Thymus (tissue), 11 donors: ENCODE measurements at regions not wholly inside any gene's neighbourhood (a gene's known extent, or its start where the extent isn't known, plus 50 kb on each side); places are given as distances from the start of the nearest gene placed in this dataset.

Experiments
- DNase-seq, 9 donors: peaks; one replicate each; pipeline ENCODE4 v3.0.0-alpha.2; 2013; ENCODE audit warnings: low spot score in 9 of 9, low read depth in 6 of 9, missing footprints in 1 of 9
- H3K27ac ChIP-seq, 2 donors: one replicate each; pipeline ENCODE4 v1.5.1; 2013; ENCODE audit warnings: control low read depth in 1 of 2, low read depth in 1 of 2, low read length in 1 of 2, mild to moderate bottlenecking in 1 of 2, moderate library complexity in 1 of 2
- H3K27me3 ChIP-seq, 2 donors: one replicate each; pipeline ENCODE4 v1.5.1; 2013; ENCODE audit warnings: low read length in 1 of 2; ENCODE audit not compliant: control insufficient read depth in 2 of 2, insufficient read depth in 1 of 2
- H3K36me3 ChIP-seq, 2 donors: one replicate each; pipeline ENCODE4 v1.5.1; 2013; ENCODE audit warnings: low read length in 1 of 2, mild to moderate bottlenecking in 1 of 2, moderate library complexity in 1 of 2; ENCODE audit not compliant: control insufficient read depth in 2 of 2, insufficient read depth in 2 of 2
- H3K4me1 ChIP-seq, 2 donors: one replicate each; pipeline ENCODE4 v1.5.1; 2013; ENCODE audit warnings: low read length in 2 of 2; ENCODE audit not compliant: control insufficient read depth in 2 of 2, insufficient read depth in 2 of 2
- H3K4me3 ChIP-seq, 2 donors: one replicate each; pipeline ENCODE4 v1.5.1; 2013; ENCODE audit warnings: low read length in 2 of 2, control low read depth in 1 of 2, mild to moderate bottlenecking in 1 of 2
- H3K9me3 ChIP-seq, 2 donors: one replicate each; pipeline ENCODE4 v1.5.1; 2013; ENCODE audit warnings: low read length in 1 of 2, mild to moderate bottlenecking in 1 of 2; ENCODE audit not compliant: control insufficient read depth in 2 of 2, insufficient read depth in 1 of 2
- WGBS: extraction: QIAGEN DNeasy Blood & Tissue Kit; methylation state at CpG from one replicate; pipeline ENCODE4 v1.1.7; 2013; 5-methylcytosine and 5-hydroxymethylcytosine counted together
- donor health status: healthy.

GRCh38 chr4:85370400-85371032, 104.4 kb upstream of the ARHGAP24 start:
- WGBS = 81% methylated on average over 5 of the region's 5 CpGs
- Histone ChIP-seq H3K27me3 (no peaks in the 10 kb centered on the region), H3K27ac (no peak overlapping the region), H3K4me3 (no peak overlapping the region), H3K9me3 (no peaks in the 10 kb centered on the region), H3K4me1 (no peaks in the 10 kb centered on the region), H3K36me3 (no peaks in the 10 kb centered on the region)
- peak in 6 of 9 donors; percentile 2 to 37 (median 12) for DNase-seq

GRCh38 chr4:85372966-85373365, 102.0 kb upstream of the ARHGAP24 start:
- no peaks in the 10 kb centered on the region for H3K36me3 ChIP-seq
- no peak for DNase-seq
- no peak overlapping the region for H3K4me3 ChIP-seq
- no peaks in the 10 kb centered on the region for H3K27me3 ChIP-seq
- H3K27ac ChIP-seq = no peak overlapping the region
- 96% methylated on average over 4 of the region's 4 CpGs for WGBS
- no peaks in the 10 kb centered on the region for H3K9me3 ChIP-seq
- no peaks in the 10 kb centered on the region for H3K4me1 ChIP-seq

GRCh38 chr4:85376285-85376684, 98.7 kb upstream of the ARHGAP24 start:
- Histone ChIP-seq H3K27ac (no peak overlapping the region), H3K4me3 (no peak overlapping the region), H3K9me3 (no peaks in the 10 kb centered on the region), H3K36me3 (no peaks in the 10 kb centered on the region), H3K4me1 (no peaks in the 10 kb centered on the region), H3K27me3 (no peaks in the 10 kb centered on the region)
- 96% methylated on average over 3 of the region's 3 CpGs for whole genome bisulfite sequencing
- DNase-seq = no peak

- Histone ChIP-seq H3K4me1 (no peaks in the 10 kb centered on the region), H3K36me3 (no peaks in the 10 kb centered on the region), H3K27ac (no peak overlapping the region), H3K27me3 (no peaks in the 10 kb centered on the region), H3K9me3 (no peaks in the 10 kb centered on the region), H3K4me3 (no peak overlapping the region)
- no peak for DNase-seq
- WGBS = 96% methylated on average over 4 of the region's 4 CpGs
These were observed 93.0 kb upstream of the ARHGAP24 start for GRCh38 chr4:85381968-85382367.

- no peak overlapping the region for H3K27ac ChIP-seq
- H3K9me3 ChIP-seq = no peaks in the 10 kb centered on the region
- no peak overlapping the region for H3K4me3 ChIP-seq
- H3K27me3 ChIP-seq = no peaks in the 10 kb centered on the region
- DNase-seq = no peak
- no peaks in the 10 kb centered on the region for H3K36me3 ChIP-seq
- 90% methylated on average over 1 of the region's 1 CpG for WGBS
- H3K4me1 ChIP-seq = no peaks in the 10 kb centered on the region
These were observed 83.9 kb upstream of the ARHGAP24 start for GRCh38 chr4:85391071-85391470.

- no peaks in the 10 kb centered on the region for H3K4me1 ChIP-seq
- no peaks in the 10 kb centered on the region for H3K9me3 ChIP-seq
- H3K27ac ChIP-seq = no peak overlapping the region
- WGBS = 85% methylated on average over 4 of the region's 4 CpGs
- H3K27me3 ChIP-seq = no peaks in the 10 kb centered on the region
- no peak for DNase-seq
- H3K36me3 ChIP-seq = no peaks in the 10 kb centered on the region
- no peak overlapping the region for H3K4me3 ChIP-seq
These were observed 83.2 kb upstream of the ARHGAP24 start for GRCh38 chr4:85391589-85392410.

GRCh38 chr4:85393201-85393600, 81.7 kb upstream of the ARHGAP24 start:
- Histone ChIP-seq H3K27me3 (no peaks in the 10 kb centered on the region), H3K4me1 (no peaks in the 10 kb centered on the region), H3K4me3 (no peak overlapping the region), H3K9me3 (no peaks in the 10 kb centered on the region), H3K36me3 (no peaks in the 10 kb centered on the region), H3K27ac (peak overlapping the region in 1 of 2 donors; percentile 44)
- DNase-seq = peak in 1 of 9 donors; percentile 6
- WGBS = 88% methylated on average over 3 of the region's 3 CpGs

- H3K27ac ChIP-seq = no peak overlapping the region
These were observed 76.7 kb upstream of the ARHGAP24 start for GRCh38 chr4:85398276-85398675.

GRCh38 chr4:85399270-85399669, 75.7 kb upstream of the ARHGAP24 start:
- Histone ChIP-seq H3K9me3 (no peaks in the 10 kb centered on the region), H3K27me3 (no peaks in the 10 kb centered on the region), H3K36me3 (no peaks in the 10 kb centered on the region), H3K4me3 (no peak overlapping the region), H3K27ac (no peak overlapping the region), H3K4me1 (no peaks in the 10 kb centered on the region)
- 97% methylated on average over 2 of the region's 2 CpGs for WGBS
- DNase-seq = no peak

More at GRCh38 chr4:85398276-85398675, 76.7 kb upstream of the ARHGAP24 start:
- H3K4me3 ChIP-seq = no peak overlapping the region
- H3K4me1 ChIP-seq = no peaks in the 10 kb centered on the region
- no peaks in the 10 kb centered on the region for H3K27me3 ChIP-seq
- no peaks in the 10 kb centered on the region for H3K36me3 ChIP-seq
- 90% methylated on average over 1 of the region's 1 CpG for WGBS
- no peak for DNase-seq
- H3K9me3 ChIP-seq = no peaks in the 10 kb centered on the region
